GM12892 (cell line): ENCODE measurements at regions not wholly inside any gene's neighbourhood (a gene's known extent, or its start where the extent isn't known, plus 50 kb on each side); places are given as distances from the start of the nearest gene placed in this dataset.

Experiments
- POLR2A ChIP-seq: IDR thresholded peaks from 2 replicates; pipeline ENCODE4 v1.6.1; 2011; ENCODE audit warnings: low read depth, low read length, control low read depth
- POLR2AphosphoS5 ChIP-seq: IDR thresholded peaks from 2 replicates; pipeline ENCODE4 v1.6.1; 2011; ENCODE audit warnings: low read depth, low read length, control low read depth

DNA sequence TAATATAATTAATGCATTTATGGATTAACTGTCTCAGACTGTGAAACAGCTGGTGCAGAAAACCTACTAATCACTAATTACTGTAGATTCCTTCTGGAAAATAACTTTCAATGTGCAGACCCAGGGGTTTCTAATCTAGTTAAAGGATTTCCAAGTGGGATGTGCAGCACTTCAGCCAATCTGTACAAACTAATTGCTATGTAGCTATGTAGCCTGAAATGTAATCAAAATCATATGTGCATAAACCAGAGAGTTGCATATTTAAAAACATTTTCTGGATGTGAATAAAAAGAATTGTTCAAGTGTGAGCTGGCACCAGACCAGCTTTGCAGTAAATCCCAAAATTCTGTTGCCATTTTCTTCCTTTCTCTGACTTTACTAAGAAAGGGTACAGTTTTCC, 127.5 kb upstream of the CD96 start:
- TF ChIP-seq POLR2A: no peak
- no peak for TF ChIP-seq POLR2AphosphoS5
